HepG2 (cell line): ENCODE measurements at regions not wholly inside any gene's neighbourhood (a gene's known extent, or its start where the extent isn't known, plus 50 kb on each side); places are given as distances from the start of the nearest gene placed in this dataset.
A peak's percentile ranks its signal among the peaks of the same experiment; 100 is the strongest.

Experiments used
- ARNTL ChIP-seq: sonication (generic); formaldehyde crosslinking; IDR thresholded peaks from 2 replicates; pipeline ENCODE4 v1.4.0; 2020; ENCODE audit warnings: mild to moderate bottlenecking, missing genetic modification reagents
- HNF4G ChIP-seq, 2 experiments: sonication (generic) in 1 of 2; formaldehyde crosslinking in 1 of 2; IDR thresholded peaks; 2 replicates each; pipeline versions ENCODE4 v1.4.0 to v1.6.1; 2011 to 2020; ENCODE audit warnings: borderline replicate concordance in 2 of 2, low read depth in 2 of 2, mild to moderate bottlenecking in 2 of 2, low read length in 1 of 2, missing genetic modification reagents in 1 of 2, moderate library complexity in 1 of 2
- HOXD1 ChIP-seq: sonication (generic); formaldehyde crosslinking; IDR thresholded peaks from 2 replicates; pipeline ENCODE4 v1.5.0; 2020; ENCODE audit warnings: missing genetic modification reagents
- KDM5B ChIP-seq: sonication (generic); formaldehyde crosslinking; IDR thresholded peaks from 2 replicates; pipeline ENCODE4 v1.4.0; 2020; ENCODE audit warnings: missing genetic modification reagents, mild to moderate bottlenecking, borderline replicate concordance
- KMT2A ChIP-seq: sonication (generic); formaldehyde crosslinking; IDR thresholded peaks from 2 replicates; pipeline ENCODE4 v1.4.0; 2020; ENCODE audit warnings: missing genetic modification reagents
- LCORL ChIP-seq, 2 experiments: fragments of 450-650 bp in 1 of 2; sonication (generic) in 1 of 2; formaldehyde crosslinking in 1 of 2; IDR thresholded peaks; 2 replicates each; pipeline versions ENCODE4 v1.5.0 to v1.6.1; 2017 to 2020; ENCODE audit warnings: antibody characterized with exemption in 1 of 2, missing genetic modification reagents in 1 of 2
- MAF1 ChIP-seq: sonication (generic); formaldehyde crosslinking; IDR thresholded peaks from 2 replicates; pipeline ENCODE4 v1.5.0; 2020; ENCODE audit warnings: missing genetic modification reagents, borderline replicate concordance
- NR2C2 ChIP-seq: sonication (generic); formaldehyde crosslinking; IDR thresholded peaks from 2 replicates; pipeline ENCODE4 v1.4.0; 2020; ENCODE audit warnings: missing genetic modification reagents, mild to moderate bottlenecking, moderate library complexity, borderline replicate concordance
- POLR2G ChIP-seq: fragments of 200-400 bp; formaldehyde crosslinking; IDR thresholded peaks from 2 replicates; pipeline ENCODE4 v1.6.1; 2018; ENCODE audit warnings: mild to moderate bottlenecking, low read depth, low read length, moderate library complexity
- SMAD3 ChIP-seq: sonication (generic); formaldehyde crosslinking; IDR thresholded peaks from 2 replicates; pipeline ENCODE4 v1.4.0; 2020; ENCODE audit warnings: missing genetic modification reagents
- TBX2 ChIP-seq: sonication (generic); formaldehyde crosslinking; IDR thresholded peaks from 2 replicates; pipeline ENCODE4 v1.5.0; 2020; ENCODE audit warnings: missing genetic modification reagents, mild to moderate bottlenecking, borderline replicate concordance
- TOPORS ChIP-seq: sonication (generic); formaldehyde crosslinking; IDR thresholded peaks from 2 replicates; pipeline ENCODE4 v1.8.0; 2023; ENCODE audit warnings: mild to moderate bottlenecking, missing genetic modification reagents
- ZBTB46 ChIP-seq: sonication (generic); formaldehyde crosslinking; IDR thresholded peaks from 2 replicates; pipeline ENCODE4 v1.4.0; 2020; ENCODE audit warnings: mild to moderate bottlenecking, missing genetic modification reagents, borderline replicate concordance
- ZFP91 ChIP-seq: sonication (generic); formaldehyde crosslinking; IDR thresholded peaks from 2 replicates; pipeline ENCODE4 v1.9.0; 2022; ENCODE audit warnings: missing genetic modification reagents, mild to moderate bottlenecking, borderline replicate concordance
- ZKSCAN1 ChIP-seq: fragments of 150-350 bp; IDR thresholded peaks from 2 replicates; pipeline ENCODE4 v1.6.1; 2014; ENCODE audit warnings: low read length
- ZNF225 ChIP-seq: sonication (generic); formaldehyde crosslinking; IDR thresholded peaks from 2 replicates; pipeline ENCODE4 v1.4.0; 2020; ENCODE audit warnings: mild to moderate bottlenecking, missing genetic modification reagents
- ZNF281 ChIP-seq: sonication (generic); formaldehyde crosslinking; IDR thresholded peaks from 2 replicates; pipeline ENCODE4 v1.4.0; 2020; ENCODE audit warnings: missing genetic modification reagents, borderline replicate concordance
- ZNF34 ChIP-seq: sonication (generic); formaldehyde crosslinking; IDR thresholded peaks from 2 replicates; pipeline ENCODE4 v1.4.0; 2020; ENCODE audit warnings: mild to moderate bottlenecking, missing genetic modification reagents, borderline replicate concordance
- ZNF766 ChIP-seq: sonication (generic); formaldehyde crosslinking; IDR thresholded peaks from 2 replicates; pipeline ENCODE4 v1.5.0; 2020; ENCODE audit warnings: missing genetic modification reagents, borderline replicate concordance
- ZNF775 ChIP-seq: sonication (generic); formaldehyde crosslinking; IDR thresholded peaks from 2 replicates; pipeline ENCODE4 v1.4.0; 2020; ENCODE audit warnings: missing genetic modification reagents, mild to moderate bottlenecking, moderate library complexity, borderline replicate concordance
- ZNF781 ChIP-seq: sonication (generic); formaldehyde crosslinking; IDR thresholded peaks from 2 replicates; pipeline ENCODE4 v1.5.1; 2020; ENCODE audit warnings: borderline replicate concordance, mild to moderate bottlenecking, missing genetic modification reagents; ENCODE audit errors: not compliant biosample characterization

- TF ChIP-seq ZFP91 (CRISPR knock-in tag), result peak; percentile 100
- peak; percentile 27; the same call in 1 of the 2 replicates for TF ChIP-seq KDM5B (CRISPR knock-in tag)
- TF ChIP-seq NR2C2 (CRISPR knock-in tag), result peak; percentile 48; the same call in 1 of the 2 replicates
- 0 out of 2 replicates have a peak, but pooled peaks have one; percentile 9 for TF ChIP-seq KMT2A
- TF ChIP-seq ZNF34 (CRISPR knock-in tag), result peak; percentile 36; the same call in 1 of the 2 replicates
- TF ChIP-seq ZNF775 (CRISPR knock-in tag), result no peak
- TF ChIP-seq HNF4G (IDR thresholded peaks at IDR 0.05; ENCODE audit: borderline replicate concordance, low read depth, low read length), result peak; percentile 91
- peak; percentile 73 for TF ChIP-seq HNF4G (CRISPR knock-in tag; IDR thresholded peaks at IDR 0.05; ENCODE audit: borderline replicate concordance, low read depth)
- peak; percentile 55 for TF ChIP-seq ZNF781 (CRISPR knock-in tag)
- TF ChIP-seq SMAD3 (CRISPR knock-in tag), result no peak
- peak; percentile 35; the same call in 1 of the 2 replicates for TF ChIP-seq POLR2G
- 0 out of 2 replicates have a peak, but pooled peaks have one; percentile 30 for TF ChIP-seq ZNF766 (CRISPR knock-in tag)
- no peak for TF ChIP-seq TOPORS
- no peak for TF ChIP-seq ZKSCAN1
- TF ChIP-seq ZBTB46 (CRISPR knock-in tag), result 0 out of 2 replicates have a peak, but pooled peaks have one; percentile 26
- peak; percentile 40 for TF ChIP-seq ARNTL (CRISPR knock-in tag)
- 0 out of 2 replicates have a peak, but pooled peaks have one; percentile 40 for TF ChIP-seq MAF1 (CRISPR knock-in tag)
- TF ChIP-seq ZNF225 (CRISPR knock-in tag), result no peak
- 0 out of 2 replicates have a peak, but pooled peaks have one; percentile 21 for TF ChIP-seq HOXD1 (CRISPR knock-in tag)
- TF ChIP-seq TBX2, result 0 out of 2 replicates have a peak, but pooled peaks have one; percentile 9
- TF ChIP-seq LCORL (IDR thresholded peaks at IDR 0.05), result no peak
- TF ChIP-seq LCORL (CRISPR knock-in tag; IDR thresholded peaks at IDR 0.05), result peak; percentile 65
- TF ChIP-seq ZNF281 (CRISPR knock-in tag), result peak; percentile 71; the same call in 1 of the 2 replicates
Observed at GRCh38 chr4:3384771-3385710, 56.7 kb upstream of the HGFAC start (continued).
